ENCODE measurements at regions not wholly inside any gene's neighbourhood (a gene's known extent, or its start where the extent isn't known, plus 50 kb on each side); places are given as distances from the start of the nearest gene placed in this dataset.
"Not testable (repeated sequence)": the region's sequence is repeated elsewhere in the genome, so short reads cannot be mapped to it uniquely, and the experiment has no call there.

DNA sequence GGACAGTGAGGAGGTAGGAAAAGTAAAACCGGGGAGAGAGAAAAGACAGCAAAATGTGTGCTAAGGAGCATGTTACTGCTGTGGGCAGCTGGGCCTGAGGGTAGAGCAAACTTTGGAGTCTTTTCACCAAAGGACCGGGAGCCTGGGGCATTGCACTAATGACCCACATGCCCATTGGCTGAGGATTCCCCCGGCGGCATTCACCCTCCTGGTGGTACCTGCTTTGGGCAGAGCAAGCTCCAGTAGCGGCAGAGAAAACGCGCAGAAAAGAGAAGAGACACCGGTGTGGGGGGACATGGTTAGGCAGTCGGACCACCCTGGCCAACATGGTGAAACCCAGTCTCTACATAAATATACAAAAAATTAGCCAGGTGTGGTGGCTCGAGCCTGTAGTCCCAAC, 83.4 kb upstream of the ESRRB start:
- no peaks in the 10 kb centered on the region for H3K9me3 Mint-ChIP-seq
- H3K4me1 Mint-ChIP-seq (ENCODE audit: low read depth) = no peaks in the 10 kb centered on the region
- H3K27ac Mint-ChIP-seq = no peak overlapping the region
- no peak for DNase-seq (ENCODE audit: low spot score)
- H3K36me3 Mint-ChIP-seq (ENCODE audit: low read depth) = no peaks in the 10 kb centered on the region
- H3K4me3 Mint-ChIP-seq = no peak overlapping the region
- peaks cover 2% of the 10 kb centered on the region for H3K27me3 Mint-ChIP-seq (ENCODE audit: low read depth)

DNA sequence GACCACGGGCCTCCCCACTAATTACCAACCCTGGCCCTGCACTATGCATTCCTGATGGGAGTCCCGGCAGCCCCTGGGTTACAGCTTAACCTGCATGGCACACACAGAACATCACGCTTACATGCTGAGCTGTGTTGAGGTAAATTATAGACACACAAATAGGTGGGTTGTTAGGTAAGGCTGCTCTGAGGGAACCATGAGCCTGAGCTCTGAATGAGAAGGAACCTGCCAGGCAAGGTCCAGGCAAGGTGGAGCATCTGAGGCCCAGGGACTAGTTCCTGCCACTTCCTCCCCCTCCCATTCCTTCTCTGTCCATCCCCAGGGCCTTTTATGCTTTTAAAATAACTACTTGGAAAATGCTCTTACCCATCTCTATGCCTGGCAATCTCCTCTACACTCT, 82.7 kb upstream of the ESRRB start:
- H3K27me3 Mint-ChIP-seq (ENCODE audit: low read depth) = no peaks in the 10 kb centered on the region
- no peaks in the 10 kb centered on the region for H3K4me1 Mint-ChIP-seq (ENCODE audit: low read depth)
- no peaks in the 10 kb centered on the region for H3K36me3 Mint-ChIP-seq (ENCODE audit: low read depth)
- no peak overlapping the region for H3K4me3 Mint-ChIP-seq
- DNase-seq (ENCODE audit: low spot score) = no peak
- H3K27ac Mint-ChIP-seq = no peak overlapping the region
- H3K9me3 Mint-ChIP-seq = no peaks in the 10 kb centered on the region

DNA sequence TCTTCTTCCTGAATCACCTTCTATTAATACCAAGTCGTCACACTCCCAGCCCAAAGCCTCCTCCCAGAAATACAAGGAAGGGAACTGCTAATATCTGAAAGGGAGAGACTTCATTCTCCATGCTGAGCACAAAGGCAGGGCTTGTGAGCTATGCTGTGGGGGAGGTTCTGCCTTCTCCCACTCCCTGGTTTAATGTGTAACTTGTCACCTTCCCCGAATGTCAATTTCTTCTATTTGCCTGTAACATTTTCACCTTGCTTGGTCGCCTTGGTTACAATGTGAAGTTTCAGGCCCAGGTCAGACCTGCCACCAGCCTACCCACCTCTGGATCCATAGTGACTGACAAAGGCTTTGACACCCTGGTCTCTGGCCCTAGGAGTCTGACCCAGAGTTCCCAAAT, 82.0 kb upstream of the ESRRB start:
- no peak overlapping the region for H3K27ac Mint-ChIP-seq
- no peaks in the 10 kb centered on the region for H3K36me3 Mint-ChIP-seq (ENCODE audit: low read depth)
- no peak for DNase-seq (ENCODE audit: low spot score)
- peaks cover 3% of the 10 kb centered on the region for H3K27me3 Mint-ChIP-seq (ENCODE audit: low read depth)
- H3K4me3 Mint-ChIP-seq = no peak overlapping the region
- H3K9me3 Mint-ChIP-seq = no peaks in the 10 kb centered on the region
- no peaks in the 10 kb centered on the region for H3K4me1 Mint-ChIP-seq (ENCODE audit: low read depth)

DNA sequence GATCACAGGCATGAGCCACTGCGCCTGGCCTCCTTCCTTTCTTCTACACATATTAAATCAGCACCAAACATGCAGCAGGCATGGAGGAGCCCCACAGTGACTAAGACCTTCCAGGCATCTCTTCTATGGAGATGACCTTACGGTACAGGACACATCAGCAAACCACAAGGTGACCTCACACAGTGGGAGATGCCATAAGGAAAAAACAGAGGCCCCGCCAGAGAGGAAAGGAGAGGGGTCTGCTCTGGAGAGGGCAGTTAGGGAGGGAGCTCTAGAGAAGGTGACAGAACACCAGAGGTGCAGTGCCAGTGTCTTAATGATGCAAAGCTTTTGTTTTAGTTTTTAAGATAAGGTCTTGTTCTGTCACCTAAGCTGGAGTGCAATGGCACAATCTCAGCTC, 81.1 kb upstream of the ESRRB start:
- no peak overlapping the region for H3K27ac Mint-ChIP-seq
- H3K4me1 Mint-ChIP-seq (ENCODE audit: low read depth) = no peaks in the 10 kb centered on the region
- no peak for DNase-seq (ENCODE audit: low spot score)
- no peaks in the 10 kb centered on the region for H3K9me3 Mint-ChIP-seq
- H3K36me3 Mint-ChIP-seq (ENCODE audit: low read depth) = no peaks in the 10 kb centered on the region
- H3K27me3 Mint-ChIP-seq (ENCODE audit: low read depth) = peaks cover 3% of the 10 kb centered on the region
- H3K4me3 Mint-ChIP-seq = no peak overlapping the region

DNA sequence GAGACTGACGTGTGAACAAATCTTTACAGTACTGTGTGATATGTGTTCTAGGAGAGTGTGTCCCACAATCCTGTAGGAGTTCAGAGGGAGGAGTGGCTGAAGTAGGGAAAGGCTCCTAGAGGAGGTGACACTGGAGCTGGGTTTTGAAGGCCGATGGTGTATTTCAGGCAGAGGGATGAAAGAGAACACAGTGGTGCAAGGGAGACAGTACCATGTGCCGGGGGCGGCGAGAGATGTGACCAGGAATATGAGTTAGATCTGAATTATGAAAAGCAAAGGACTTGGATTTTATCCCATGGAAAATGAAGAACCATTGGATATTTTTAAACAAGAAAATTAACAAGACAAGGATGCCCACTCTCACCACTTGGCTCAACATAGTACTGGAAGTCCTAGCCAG, 77.0 kb upstream of the ESRRB start:
- Mint-ChIP-seq H3K4me1 (ENCODE audit: low read depth) (no peaks in the 10 kb centered on the region), H3K36me3 (ENCODE audit: low read depth) (no peaks in the 10 kb centered on the region), H3K27ac (no peak overlapping the region), H3K27me3 (ENCODE audit: low read depth) (peaks cover 6% of the 10 kb centered on the region), H3K4me3 (no peak overlapping the region), H3K9me3 (no peaks in the 10 kb centered on the region)
- no peak for DNase-seq (ENCODE audit: low spot score)

DNA sequence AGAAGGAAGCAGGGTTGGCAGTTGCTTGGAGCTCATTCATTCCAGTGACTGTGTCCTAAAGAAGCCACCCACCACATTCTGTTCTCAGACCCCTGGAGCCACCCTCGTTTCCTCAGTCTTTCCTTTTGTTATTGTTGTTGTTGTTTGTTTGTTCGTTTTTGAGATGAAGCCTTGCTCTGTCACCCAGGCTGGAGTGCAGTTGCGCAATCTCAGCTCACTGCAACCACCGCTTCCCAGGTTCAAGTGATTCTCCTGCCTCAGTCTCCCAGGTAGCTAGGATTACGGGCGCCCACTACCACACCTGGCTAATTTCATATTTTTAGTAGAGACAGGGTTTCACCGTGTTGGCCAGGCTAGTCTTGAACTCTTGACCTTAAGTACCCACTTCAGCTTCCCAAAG, 72.7 kb upstream of the ESRRB start:
- H3K36me3 Mint-ChIP-seq (ENCODE audit: low read depth); H3K27ac Mint-ChIP-seq; H3K4me3 Mint-ChIP-seq; H3K9me3 Mint-ChIP-seq; H3K27me3 Mint-ChIP-seq (ENCODE audit: low read depth); DNase-seq (ENCODE audit: low spot score); H3K4me1 Mint-ChIP-seq (ENCODE audit: low read depth): not testable (repeated sequence)

DNA sequence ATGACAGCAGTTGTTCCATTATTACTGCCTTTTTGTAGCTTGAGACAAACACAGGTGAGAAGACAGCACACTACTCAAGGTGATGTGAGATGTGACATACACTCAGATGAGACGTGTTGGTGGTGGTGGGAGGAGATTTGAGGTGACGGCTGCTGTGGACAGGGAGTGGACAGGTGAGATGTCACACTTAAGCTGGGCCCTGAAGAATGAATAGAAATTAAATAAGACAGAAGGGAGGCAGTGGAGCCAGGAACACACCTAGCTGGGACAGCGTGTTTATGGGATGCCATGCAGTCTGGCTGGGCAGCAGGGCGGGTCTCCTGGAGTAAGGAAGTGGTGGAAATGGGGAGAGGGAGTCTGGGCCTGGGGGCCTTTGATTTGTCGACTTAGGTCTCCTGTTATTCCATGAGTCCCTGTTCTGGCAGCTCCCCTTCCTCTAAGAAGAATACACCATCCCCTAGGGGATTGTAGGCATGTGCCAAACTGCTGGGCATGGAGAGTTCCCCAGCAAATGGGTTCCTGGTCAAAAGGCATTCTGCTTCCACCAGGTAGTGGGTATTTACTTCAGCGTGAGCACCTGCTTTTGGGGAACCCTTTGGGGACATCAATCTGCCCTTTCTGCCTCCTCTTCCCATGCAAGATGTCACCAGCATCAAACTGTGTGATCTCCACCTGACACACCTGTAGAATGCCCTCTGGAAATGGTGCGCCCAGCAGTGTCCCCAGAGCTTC, 71.2 kb upstream of the ESRRB start:
- H3K27ac Mint-ChIP-seq = no peak overlapping the region
- H3K36me3 Mint-ChIP-seq (ENCODE audit: low read depth) = no peaks in the 10 kb centered on the region
- DNase-seq (ENCODE audit: low spot score) = no peak
- no peaks in the 10 kb centered on the region for H3K9me3 Mint-ChIP-seq
- H3K4me1 Mint-ChIP-seq (ENCODE audit: low read depth) = no peaks in the 10 kb centered on the region
- peaks cover 14% of the 10 kb centered on the region for H3K27me3 Mint-ChIP-seq (ENCODE audit: low read depth)
- H3K4me3 Mint-ChIP-seq = no peak overlapping the region

DNA sequence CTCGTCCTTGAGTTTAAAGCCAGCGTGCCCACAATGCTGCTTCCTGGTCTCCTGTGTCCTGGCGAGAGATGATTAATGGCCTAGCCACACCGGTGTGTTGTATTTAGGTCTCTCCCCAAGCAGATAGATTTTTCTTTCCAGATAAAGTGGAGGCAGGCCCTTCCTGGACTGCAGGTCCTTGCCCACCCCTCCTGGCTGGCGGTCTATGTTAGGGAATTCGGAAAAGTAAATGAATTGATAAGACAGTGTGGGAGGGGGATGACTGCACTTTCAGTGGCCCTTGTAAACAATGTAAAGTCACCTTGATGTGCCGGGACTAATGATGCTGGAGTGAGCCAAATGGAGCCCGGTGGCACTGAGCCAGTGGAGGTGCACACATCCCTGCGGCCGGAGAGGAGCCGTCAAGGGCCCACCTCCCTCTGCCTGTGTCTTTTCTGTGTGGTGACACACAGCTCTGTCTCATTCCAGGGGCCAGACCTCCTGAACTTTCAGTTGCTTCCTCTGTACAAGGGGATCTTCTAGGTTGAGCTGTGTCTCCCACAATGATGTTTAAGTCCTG, 70.6 kb upstream of the ESRRB start:
- Mint-ChIP-seq H3K9me3 (no peaks in the 10 kb centered on the region), H3K27me3 (ENCODE audit: low read depth) (peaks cover 19% of the 10 kb centered on the region), H3K4me3 (no peak overlapping the region), H3K4me1 (ENCODE audit: low read depth) (no peaks in the 10 kb centered on the region), H3K27ac (no peak overlapping the region), H3K36me3 (ENCODE audit: low read depth) (no peaks in the 10 kb centered on the region)
- DNase-seq (ENCODE audit: low spot score) = no peak

DNA sequence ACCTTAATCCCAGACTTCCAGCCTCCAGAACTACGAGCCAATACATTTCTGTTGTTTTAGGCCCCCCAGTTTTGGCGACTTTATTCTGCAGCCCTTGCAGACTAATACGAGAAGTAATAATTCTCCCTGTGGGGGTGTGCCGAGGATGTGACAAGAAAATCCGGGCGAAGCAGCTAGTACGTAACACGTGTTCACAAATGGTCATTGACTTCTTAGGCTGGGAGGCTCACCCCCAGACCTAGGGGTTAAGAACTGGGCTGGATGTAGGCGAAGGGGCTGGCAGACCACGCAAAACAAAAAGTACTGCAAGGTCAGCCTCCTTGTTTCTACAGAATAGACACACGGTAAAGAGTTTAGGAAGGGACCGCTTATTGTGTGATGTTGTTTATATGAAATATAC, 69.8 kb upstream of the ESRRB start:
- Mint-ChIP-seq H3K27ac (no peak overlapping the region), H3K27me3 (ENCODE audit: low read depth) (peaks cover 25% of the 10 kb centered on the region), H3K4me3 (no peak overlapping the region), H3K36me3 (ENCODE audit: low read depth) (no peaks in the 10 kb centered on the region), H3K4me1 (ENCODE audit: low read depth) (no peaks in the 10 kb centered on the region), H3K9me3 (no peaks in the 10 kb centered on the region)
- DNase-seq (ENCODE audit: low spot score) = no peak

DNA sequence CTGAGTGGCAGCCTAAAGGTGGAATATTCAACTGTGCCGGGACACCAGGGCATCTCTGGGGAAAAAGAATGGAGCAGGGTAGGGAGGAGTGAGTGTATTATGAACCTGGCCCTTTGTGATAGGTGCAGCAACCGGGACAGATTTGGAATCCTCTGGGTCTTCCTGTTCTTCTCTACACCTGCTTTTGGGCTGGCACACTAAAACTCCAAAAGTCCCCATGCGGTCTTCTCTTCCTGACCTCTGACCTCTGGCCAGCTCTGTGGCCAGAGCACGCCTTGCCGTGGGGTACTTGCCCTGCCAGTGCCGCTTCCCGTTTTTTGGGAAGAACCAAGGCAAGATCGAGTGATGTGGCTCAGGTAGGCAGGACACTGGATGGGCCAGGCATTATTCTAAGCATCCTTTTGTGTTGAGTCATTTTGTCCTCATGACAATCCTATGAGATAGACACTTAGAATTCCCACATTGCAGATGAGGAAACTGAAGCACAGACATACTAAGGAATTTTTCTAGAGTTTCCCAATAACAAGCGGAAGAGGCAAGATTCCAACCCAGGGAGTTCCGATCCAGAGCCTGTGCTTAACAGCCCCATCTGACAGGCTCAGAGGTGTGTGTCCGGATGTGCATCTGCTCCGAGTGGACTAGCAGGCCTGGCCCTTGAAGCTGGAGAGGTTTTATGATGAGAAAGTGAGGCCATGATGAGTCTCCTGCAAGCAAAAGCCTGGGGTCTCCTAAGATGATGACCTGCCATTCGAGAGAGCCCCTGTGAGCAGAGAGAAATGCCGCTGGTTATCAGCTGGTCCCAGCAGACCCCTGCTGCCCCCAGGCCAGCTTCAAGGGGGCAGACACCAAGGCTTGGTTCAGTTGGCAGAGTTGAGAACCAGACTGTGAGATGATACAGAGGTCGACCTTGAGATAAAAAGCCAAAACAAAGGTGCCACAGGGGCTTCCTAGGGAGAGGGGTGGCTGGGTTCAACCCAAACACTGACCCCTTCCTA, 67.9 kb upstream of the ESRRB start:
- no peak for DNase-seq (ENCODE audit: low spot score)
- H3K36me3 Mint-ChIP-seq (ENCODE audit: low read depth) = no peaks in the 10 kb centered on the region
- H3K27me3 Mint-ChIP-seq (ENCODE audit: low read depth) = peaks cover 41% of the 10 kb centered on the region
- H3K4me1 Mint-ChIP-seq (ENCODE audit: low read depth) = no peaks in the 10 kb centered on the region
- no peak overlapping the region for H3K4me3 Mint-ChIP-seq
- H3K9me3 Mint-ChIP-seq = no peaks in the 10 kb centered on the region
- no peak overlapping the region for H3K27ac Mint-ChIP-seq

DNA sequence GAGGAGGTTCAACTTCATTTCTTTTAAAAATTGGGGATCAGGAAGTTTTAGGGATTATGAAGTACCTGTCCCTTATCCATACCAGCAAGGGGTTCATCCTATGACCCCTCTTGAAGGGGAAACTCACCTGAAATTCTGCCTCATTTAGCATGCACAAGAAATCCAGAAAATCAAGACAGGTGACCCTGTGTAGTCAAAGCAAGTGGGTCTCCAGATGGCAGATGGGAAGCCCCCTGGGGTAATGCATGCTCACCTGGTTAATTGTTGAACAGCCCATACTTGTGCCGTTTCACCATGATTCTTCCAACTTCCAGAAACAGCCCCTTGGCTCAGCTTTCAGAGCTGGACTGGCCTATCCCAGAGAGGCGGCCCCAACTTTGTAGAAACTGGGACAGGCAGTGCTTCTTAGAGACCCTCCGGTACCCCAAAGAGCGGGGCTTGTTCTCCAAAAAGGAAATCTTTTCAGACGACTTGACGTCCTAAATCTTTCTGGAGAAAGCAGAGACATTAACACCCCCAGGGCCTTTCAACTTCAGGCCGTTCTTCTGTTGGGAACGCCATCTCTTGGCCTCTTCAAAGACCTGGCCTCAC, 66.3 kb upstream of the ESRRB start:
- H3K27me3 Mint-ChIP-seq (ENCODE audit: low read depth) = peaks cover 48% of the 10 kb centered on the region
- no peak overlapping the region for H3K27ac Mint-ChIP-seq
- H3K4me3 Mint-ChIP-seq = no peak overlapping the region
- H3K9me3 Mint-ChIP-seq = no peaks in the 10 kb centered on the region
- no peaks in the 10 kb centered on the region for H3K4me1 Mint-ChIP-seq (ENCODE audit: low read depth)
- no peaks in the 10 kb centered on the region for H3K36me3 Mint-ChIP-seq (ENCODE audit: low read depth)
- DNase-seq (ENCODE audit: low spot score) = no peak

DNA sequence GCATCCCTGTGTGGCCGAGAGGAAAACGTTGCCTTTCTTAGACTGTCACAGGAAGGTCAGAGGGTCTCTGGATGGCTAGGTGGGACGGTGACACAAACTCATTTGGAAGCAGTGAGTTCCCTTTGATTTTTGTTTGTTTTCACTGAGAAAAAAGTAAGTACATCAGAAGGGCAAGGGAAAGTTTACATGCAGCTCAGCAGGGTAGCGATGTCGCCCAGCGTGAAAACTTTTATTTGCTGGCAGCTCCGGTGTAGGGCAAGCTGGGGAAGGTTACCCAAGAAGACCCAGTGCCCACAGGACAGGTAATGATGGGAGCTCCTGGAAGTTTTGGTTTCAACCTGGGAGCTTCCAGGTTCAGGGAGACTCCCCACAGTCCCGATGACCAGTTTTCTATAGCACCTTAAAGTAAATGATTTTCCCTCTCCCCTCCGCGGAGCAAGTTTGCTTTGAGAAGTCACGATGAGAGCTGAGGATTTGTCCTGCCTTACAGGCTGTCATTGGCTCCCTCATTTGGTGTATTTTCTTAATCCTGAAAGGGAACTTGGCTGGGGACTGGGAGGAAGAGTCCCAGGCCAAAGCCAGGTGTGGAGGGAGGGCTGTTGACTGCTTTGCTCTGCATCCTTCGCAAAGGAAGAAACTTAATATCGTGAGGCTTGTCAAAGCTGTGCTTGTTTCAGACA, 64.7 kb upstream of the ESRRB start:
- Mint-ChIP-seq H3K4me1 (ENCODE audit: low read depth) (no peaks in the 10 kb centered on the region), H3K36me3 (ENCODE audit: low read depth) (no peaks in the 10 kb centered on the region)
- DNase-seq (ENCODE audit: low spot score) = no peak

DNA sequence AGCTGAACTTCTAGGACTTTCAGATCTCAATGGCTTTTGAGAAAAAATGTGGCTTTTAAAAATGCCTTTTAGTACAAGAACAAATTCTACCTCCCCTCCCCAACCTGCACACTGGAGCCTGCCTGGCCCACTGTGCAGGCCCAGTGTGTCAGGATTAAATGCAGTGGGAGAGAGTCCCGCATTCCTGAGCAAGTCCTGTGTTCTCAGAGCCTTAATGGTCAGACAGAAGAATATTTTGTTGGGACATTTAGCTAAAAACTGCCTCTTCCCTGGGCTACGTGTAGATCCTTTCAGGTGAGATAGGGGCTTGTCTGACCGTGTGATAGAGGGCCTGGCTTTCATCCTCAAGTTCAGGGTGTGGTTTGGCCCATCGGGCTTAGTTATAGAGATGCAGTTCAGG, 63.1 kb upstream of the ESRRB start:
- no peaks in the 10 kb centered on the region for H3K9me3 Mint-ChIP-seq
- H3K36me3 Mint-ChIP-seq (ENCODE audit: low read depth) = no peaks in the 10 kb centered on the region

More for the DNA sequence above, 64.7 kb upstream of the ESRRB start:
- Mint-ChIP-seq H3K9me3 (no peaks in the 10 kb centered on the region), H3K4me3 (peak overlapping the region; percentile 42), H3K27ac (no peak overlapping the region), H3K27me3 (ENCODE audit: low read depth) (peaks cover 53% of the 10 kb centered on the region)

More for the DNA sequence above, 63.1 kb upstream of the ESRRB start:
- no peak for DNase-seq (ENCODE audit: low spot score)
- peaks cover 59% of the 10 kb centered on the region for H3K27me3 Mint-ChIP-seq (ENCODE audit: low read depth)
- H3K4me1 Mint-ChIP-seq (ENCODE audit: low read depth) = no peaks in the 10 kb centered on the region
- no peak overlapping the region for H3K27ac Mint-ChIP-seq
- H3K4me3 Mint-ChIP-seq = no peak overlapping the region

All from T-helper 2 cell treated with Interferon-gamma antibody and Interleukin-4, amounts not matched to agents 5 μg/mL and 100 μg/mL, for 36 hours (primary cell).